ENCODE measurements at regions not wholly inside any gene's neighbourhood (a gene's known extent, or its start where the extent isn't known, plus 50 kb on each side); places are given as distances from the start of the nearest gene placed in this dataset.

- H3K9me3 ChIP-seq (ENCODE audit: control insufficient read depth, insufficient read depth, low read length), result no peaks in the 10 kb centered on the region; the same call in 1 of the 2 replicates
- in situ Hi-C loops (cut with MboI; ENCODE audit: low sequenced_read_pairs) (no loop called here), dilution Hi-C loops (cut with HindIII; ENCODE audit: low sequenced_read_pairs, unreplicated experiment) (no loop called here), intact Hi-C loops (cut with micrococcal nuclease) (no loop called here)
- BruUV-seq (replicated peaks), result no TSS peak
- H3K9me1 ChIP-seq (ENCODE audit: insufficient read depth, low read length), result no peaks in the 10 kb centered on the region
- no peak overlapping the region for H3K56ac ChIP-seq (ENCODE audit: extremely low read depth, insufficient read depth, low read length)
- WGBS, 2 experiments (ENCODE audit: extremely low coverage in 2 of 2, insufficient read length in 1 of 2), result no CpG with 5 or more reads among the region's 2 CpGs
- H3K4me1 ChIP-seq (ENCODE audit: control insufficient read depth, insufficient read depth, low read length), result no peaks in the 10 kb centered on the region
- no peak overlapping the region for H2BK120ac ChIP-seq (ENCODE audit: low read depth, low read length)
- no peaks in the 10 kb centered on the region for H3K27me3 ChIP-seq (ENCODE audit: control insufficient read depth, insufficient read depth, low read length)
- H3K4ac ChIP-seq (ENCODE audit: low read depth, low read length), result no peak overlapping the region
- H4K91ac ChIP-seq (ENCODE audit: insufficient read depth, low read depth, low read length), result no peak overlapping the region
- H3K4me2 ChIP-seq (ENCODE audit: low read depth, low read length), result no peak overlapping the region
- no peak overlapping the region for H2BK15ac ChIP-seq (ENCODE audit: low read depth, low read length)
- no peak overlapping the region for H2AFZ ChIP-seq (replicated peaks; ENCODE audit: low read length, poor library complexity)
- H2BK20ac ChIP-seq (ENCODE audit: low read depth, low read length), result no peak overlapping the region
- H3K27ac ChIP-seq (ENCODE audit: insufficient read depth, low read length), result no peak overlapping the region
- DNase-seq, result no peak
- H3K14ac ChIP-seq (replicated peaks; ENCODE audit: low read depth, low read length), result no peak overlapping the region
- no peak overlapping the region for H2AK5ac ChIP-seq (ENCODE audit: low read depth, low read length)
- H3K18ac ChIP-seq (ENCODE audit: low read depth, low read length), result no peak overlapping the region
- no peak overlapping the region for H3K9ac ChIP-seq (ENCODE audit: low read depth, low read length)
- CTCF ChIA-PET, result no interaction called here
- no peaks in the 10 kb centered on the region for H3K79me1 ChIP-seq (ENCODE audit: low read depth in 1 of 2, low read length in 2 of 2)
- no peaks in the 10 kb centered on the region for H3K36me3 ChIP-seq (ENCODE audit: control insufficient read depth, insufficient read depth, low read length)
- H4K5ac ChIP-seq (ENCODE audit: low read depth, low read length), result no peak overlapping the region
- H3K4me3 ChIP-seq (ENCODE audit: insufficient read depth, low read depth, low read length), result no peak overlapping the region
- no peaks in the 10 kb centered on the region for H4K20me1 ChIP-seq (ENCODE audit: insufficient read depth, low read length)
- H3K23ac ChIP-seq (ENCODE audit: low read depth, low read length), result no peak overlapping the region
- no peak for ATAC-seq (ENCODE audit: low read depth)
- H4K8ac ChIP-seq (ENCODE audit: low read depth in 2 of 2, low read length in 2 of 2), result no peak overlapping the region
- TF ChIP-seq USF2 (IDR thresholded peaks at IDR 0.05; ENCODE audit: low read depth, low read length) (no peak), RCOR1 (IDR thresholded peaks at IDR 0.05; ENCODE audit: insufficient replicate concordance, low read length) (no peak), NFE2L2 (IDR thresholded peaks at IDR 0.05; ENCODE audit: low read depth, low read length) (no peak), MAFK (IDR thresholded peaks at IDR 0.05; ENCODE audit: low read depth, low read length) (no peak), CTCF (conservative IDR thresholded peaks at IDR 0.05; ENCODE audit: low read depth, low read length) (no peak), MAZ (IDR thresholded peaks at IDR 0.05; ENCODE audit: borderline replicate concordance, low read depth, low read length) (no peak), FOS (IDR thresholded peaks at IDR 0.05; ENCODE audit: low read depth, low read length) (no peak), POLR2A (IDR thresholded peaks at IDR 0.05; ENCODE audit: low read depth, low read length) (no peak), ELK1 (IDR thresholded peaks at IDR 0.05; ENCODE audit: borderline replicate concordance, low read depth, low read length) (no peak), BHLHE40 (IDR thresholded peaks at IDR 0.05; ENCODE audit: low read depth, low read length) (no peak), SMC3 (IDR thresholded peaks at IDR 0.05; ENCODE audit: low read depth, low read length) (no peak), CEBPB (IDR thresholded peaks at IDR 0.05; ENCODE audit: low read depth, low read length) (no peak), RFX5 (IDR thresholded peaks at IDR 0.05; ENCODE audit: low read depth, low read length) (no peak), RAD21 (IDR thresholded peaks at IDR 0.05; ENCODE audit: low read length) (no peak), MXI1 (IDR thresholded peaks at IDR 0.05; ENCODE audit: borderline replicate concordance, low read depth, low read length) (no peak)
- no peak overlapping the region for H2AK9ac ChIP-seq (replicated peaks; ENCODE audit: low read depth, low read length, poor library complexity)
- POLR2A ChIA-PET (ENCODE audit: unreplicated experiment), result no interaction called here
- H2BK5ac ChIP-seq (ENCODE audit: low read depth, low read length, poor library complexity, severe bottlenecking), result no peak overlapping the region
Observed at GRCh38 chr1:213921311-213921710, 66.5 kb upstream of the PROX1 start.

All from IMR-90 (cell line).